ENCODE measurements at regions not wholly inside any gene's neighbourhood (a gene's known extent, or its start where the extent isn't known, plus 50 kb on each side); places are given as distances from the start of the nearest gene placed in this dataset.
"Not testable (repeated sequence)": the region's sequence is repeated elsewhere in the genome, so short reads cannot be mapped to it uniquely, and the experiment has no call there.

DNA sequence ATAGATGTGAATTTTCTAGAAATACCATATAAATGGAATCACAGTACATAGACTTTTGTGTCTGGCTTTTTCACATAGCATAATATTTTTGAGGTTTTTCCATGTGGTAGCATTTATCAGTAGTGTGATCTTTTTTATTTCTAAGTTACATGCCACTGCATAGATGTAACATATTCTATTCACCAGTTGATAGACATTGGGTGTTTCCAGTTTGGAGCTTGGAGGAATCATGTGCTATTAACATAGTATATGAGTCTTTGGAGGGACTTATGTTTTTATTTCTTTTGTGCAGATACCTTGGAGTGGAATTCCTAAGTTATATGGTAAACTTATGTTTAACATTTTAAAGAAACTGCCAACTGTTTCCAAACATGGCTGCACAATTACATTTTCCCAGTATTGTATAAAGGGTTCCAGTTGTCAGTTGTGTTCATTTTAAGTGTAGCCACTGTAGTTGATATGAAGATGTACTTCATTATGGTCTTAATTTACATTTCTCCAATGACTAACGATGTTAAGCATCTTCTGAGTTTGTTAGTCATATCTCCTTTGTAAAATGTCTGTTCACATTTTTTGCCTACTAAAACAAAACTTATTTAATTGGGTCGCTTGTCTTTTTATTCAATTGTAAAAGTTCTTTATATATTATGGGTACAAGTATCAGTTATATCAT lies 145.7 kb upstream of the TRPC6 start:
- Mint-ChIP-seq H3K36me3 (no peaks in the 10 kb centered on the region), H3K4me3 (no peak overlapping the region), H3K4me1 (ENCODE audit: low read depth) (no peaks in the 10 kb centered on the region), H3K9me3 (no peaks in the 10 kb centered on the region), H3K27me3 (no peaks in the 10 kb centered on the region), H3K27ac (no peak overlapping the region)
- no peak for DNase-seq
- intact Hi-C loops (cut with micrococcal nuclease): no loop called here
- POLR2A ChIA-PET: no interaction called here
- CTCF ChIA-PET: no interaction called here

DNA sequence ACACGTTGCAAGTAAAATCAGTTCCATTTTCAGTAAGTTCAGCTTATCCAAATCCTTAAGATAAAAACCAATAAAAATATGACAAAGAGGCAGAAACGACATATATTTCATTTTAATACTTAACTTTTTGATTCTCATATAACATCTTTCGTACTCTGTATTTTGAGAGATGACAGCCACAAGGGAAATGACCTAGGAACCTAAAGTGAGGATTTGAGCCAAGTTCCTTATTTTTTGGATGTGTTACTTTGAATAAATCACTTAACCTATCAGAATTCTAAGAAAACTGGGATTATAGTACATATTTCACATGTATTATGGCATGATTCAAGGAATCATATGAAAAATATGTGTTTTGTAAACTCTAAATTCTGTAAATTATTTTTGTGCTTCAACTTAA lies 143.6 kb upstream of the TRPC6 start:
- intact Hi-C loops (cut with micrococcal nuclease): no loop called here
- Mint-ChIP-seq H3K27ac (no peak overlapping the region), H3K36me3 (no peaks in the 10 kb centered on the region), H3K4me3 (no peak overlapping the region), H3K27me3 (no peaks in the 10 kb centered on the region), H3K9me3 (no peaks in the 10 kb centered on the region), H3K4me1 (ENCODE audit: low read depth) (no peaks in the 10 kb centered on the region)
- POLR2A ChIA-PET: no interaction called here
- DNase-seq: no peak
- CTCF ChIA-PET: no interaction called here

DNA sequence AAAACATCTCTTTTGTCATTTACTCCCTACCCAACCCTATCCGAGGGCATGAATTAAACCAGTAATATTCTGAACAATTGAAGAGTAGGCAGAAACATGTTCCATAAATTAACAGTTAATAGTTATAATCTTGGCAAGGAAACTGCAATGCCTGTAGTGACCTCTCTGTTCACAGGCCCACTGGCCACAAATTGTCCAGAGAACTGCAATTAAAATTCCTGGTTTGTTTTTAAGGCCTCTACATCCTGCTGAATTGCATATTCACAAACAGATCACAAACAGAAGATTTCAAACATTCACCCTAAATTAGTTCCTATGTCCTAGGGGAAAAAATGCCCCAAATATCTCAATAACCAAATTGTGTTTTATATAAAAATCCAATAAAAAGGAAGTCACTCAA lies 143.2 kb upstream of the TRPC6 start:
- DNase-seq: no peak
- Mint-ChIP-seq H3K27me3 (no peaks in the 10 kb centered on the region), H3K9me3 (no peaks in the 10 kb centered on the region), H3K4me3 (no peak overlapping the region), H3K4me1 (ENCODE audit: low read depth) (no peaks in the 10 kb centered on the region), H3K36me3 (no peaks in the 10 kb centered on the region), H3K27ac (no peak overlapping the region)
- ChIA-PET POLR2A (no interaction called here), CTCF (no interaction called here)
- intact Hi-C loops (cut with micrococcal nuclease): no loop called here

DNA sequence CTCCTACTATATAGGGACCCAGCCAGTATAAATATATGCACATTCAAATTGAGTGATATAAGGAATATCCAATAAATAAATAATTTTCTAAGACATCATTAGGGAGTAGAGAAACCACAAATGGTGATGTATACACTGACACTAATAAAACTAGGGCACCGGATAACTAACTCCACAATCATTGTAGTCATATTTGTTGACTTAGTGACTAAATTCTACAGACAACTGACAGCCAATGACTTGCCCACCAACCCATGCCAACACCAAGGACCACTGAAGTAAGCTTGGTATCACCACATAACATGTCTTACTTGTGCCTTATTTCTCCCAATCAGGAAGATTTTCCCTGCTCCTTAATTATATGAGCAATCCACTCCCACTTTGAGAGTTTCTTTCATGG lies 139.6 kb upstream of the TRPC6 start:
- no peaks in the 10 kb centered on the region for H3K27me3 Mint-ChIP-seq
- ChIA-PET CTCF (no interaction called here), POLR2A (no interaction called here)
- H3K27ac Mint-ChIP-seq: no peak overlapping the region
- no peaks in the 10 kb centered on the region for H3K9me3 Mint-ChIP-seq
- H3K4me1 Mint-ChIP-seq (ENCODE audit: low read depth): no peaks in the 10 kb centered on the region
- no peak for DNase-seq
- no peaks in the 10 kb centered on the region for H3K36me3 Mint-ChIP-seq
- intact Hi-C loops (cut with micrococcal nuclease): no loop called here
- no peak overlapping the region for H3K4me3 Mint-ChIP-seq

DNA sequence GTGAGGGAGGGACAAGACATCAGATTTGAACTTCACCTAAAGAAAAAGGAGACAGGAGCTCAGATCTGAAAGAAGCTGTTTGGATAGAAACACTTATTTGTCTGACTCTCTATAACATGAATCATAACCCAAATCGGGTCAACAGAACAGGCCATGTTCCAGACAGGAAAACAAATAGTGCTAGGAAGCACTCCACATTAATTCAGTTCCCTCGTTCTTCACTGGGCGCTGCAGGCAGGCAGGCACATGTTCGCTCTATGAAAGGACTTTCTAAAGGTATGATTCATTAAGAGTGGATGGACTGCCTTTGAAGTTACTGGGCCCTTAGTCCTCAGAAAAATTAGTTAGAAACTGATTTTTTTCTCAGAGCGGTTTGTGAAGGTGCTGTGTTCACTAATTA lies 137.5 kb upstream of the TRPC6 start:
- no peak overlapping the region for H3K4me3 Mint-ChIP-seq
- ChIA-PET POLR2A (no interaction called here), CTCF (no interaction called here)
- H3K36me3 Mint-ChIP-seq: no peaks in the 10 kb centered on the region
- no peak overlapping the region for H3K27ac Mint-ChIP-seq
- no peak for DNase-seq
- no peaks in the 10 kb centered on the region for H3K27me3 Mint-ChIP-seq
- intact Hi-C loops (cut with micrococcal nuclease): no loop called here
- no peaks in the 10 kb centered on the region for H3K4me1 Mint-ChIP-seq (ENCODE audit: low read depth)
- no peaks in the 10 kb centered on the region for H3K9me3 Mint-ChIP-seq

DNA sequence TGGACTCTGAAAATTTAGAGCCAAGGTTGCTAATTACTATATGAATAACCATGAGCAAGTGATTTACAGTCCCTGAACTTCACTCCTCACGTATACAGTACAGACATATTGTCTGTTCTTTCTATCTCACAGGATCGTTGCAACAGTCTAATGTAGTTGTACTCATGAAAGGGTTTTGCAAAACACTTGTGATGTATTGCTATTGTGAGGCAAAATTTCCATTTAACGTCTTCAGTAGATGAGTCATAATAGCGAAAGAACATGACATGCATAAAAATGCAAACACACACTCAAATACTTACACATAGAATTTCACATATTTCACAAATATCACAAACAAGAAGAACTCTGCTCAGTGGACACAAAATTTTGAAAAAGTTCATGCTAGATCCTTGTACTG lies 134.6 kb upstream of the TRPC6 start:
- Mint-ChIP-seq H3K27ac (no peak overlapping the region), H3K9me3 (no peaks in the 10 kb centered on the region), H3K27me3 (no peaks in the 10 kb centered on the region), H3K36me3 (no peaks in the 10 kb centered on the region), H3K4me1 (ENCODE audit: low read depth) (no peaks in the 10 kb centered on the region), H3K4me3 (no peak overlapping the region)
- no peak for DNase-seq
- POLR2A ChIA-PET: no interaction called here
- CTCF ChIA-PET: no interaction called here
- intact Hi-C loops (cut with micrococcal nuclease): no loop called here

DNA sequence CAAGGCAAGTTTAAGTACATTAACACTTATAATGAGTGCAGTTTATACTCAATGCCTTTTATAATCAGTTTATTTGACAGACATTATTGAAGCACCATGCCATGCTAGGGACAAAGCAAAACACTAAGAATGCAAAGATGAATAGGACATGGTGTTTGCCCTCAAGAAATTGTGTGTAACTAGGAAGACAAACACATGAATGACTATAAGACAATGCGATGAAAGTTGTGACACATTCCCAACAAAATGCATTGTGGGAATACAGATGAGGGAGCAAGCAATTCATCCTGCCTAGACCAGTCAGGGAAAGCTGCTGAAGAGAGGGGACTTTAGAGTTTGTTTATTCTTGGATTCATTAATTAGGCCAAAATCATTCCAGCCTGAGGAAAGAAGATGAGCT lies 133.8 kb upstream of the TRPC6 start:
- H3K4me3 Mint-ChIP-seq: no peak overlapping the region
- no peak overlapping the region for H3K27ac Mint-ChIP-seq
- H3K9me3 Mint-ChIP-seq: peaks cover 5% of the 10 kb centered on the region
- no peaks in the 10 kb centered on the region for H3K4me1 Mint-ChIP-seq (ENCODE audit: low read depth)
- ChIA-PET CTCF (no interaction called here), POLR2A (no interaction called here)
- intact Hi-C loops (cut with micrococcal nuclease): no loop called here
- no peaks in the 10 kb centered on the region for H3K27me3 Mint-ChIP-seq
- DNase-seq: no peak
- no peaks in the 10 kb centered on the region for H3K36me3 Mint-ChIP-seq

DNA sequence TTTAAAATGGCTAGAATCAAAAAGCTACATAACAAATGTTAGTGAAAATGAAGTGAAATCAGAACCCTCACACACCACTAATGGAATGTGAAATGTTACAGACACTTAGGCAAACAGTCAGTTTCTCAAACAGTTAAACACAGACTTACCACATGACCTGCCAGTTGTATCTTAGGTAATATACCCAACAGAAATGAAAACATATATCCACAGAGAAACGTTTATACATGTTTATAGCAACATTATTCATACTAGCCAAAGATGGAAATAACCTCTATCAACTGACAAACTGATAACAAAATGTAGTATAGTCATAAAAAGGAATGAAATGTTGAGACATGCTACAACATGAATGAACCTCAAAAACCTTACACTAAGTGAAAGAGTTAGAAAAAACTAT lies 131.5 kb upstream of the TRPC6 start:
- no peaks in the 10 kb centered on the region for H3K27me3 Mint-ChIP-seq
- no peak for DNase-seq
- H3K9me3 Mint-ChIP-seq: peaks cover 13% of the 10 kb centered on the region
- intact Hi-C loops (cut with micrococcal nuclease): no loop called here
- H3K4me1 Mint-ChIP-seq (ENCODE audit: low read depth): no peaks in the 10 kb centered on the region
- no peaks in the 10 kb centered on the region for H3K36me3 Mint-ChIP-seq
- ChIA-PET CTCF (no interaction called here), POLR2A (no interaction called here)
- H3K27ac Mint-ChIP-seq: no peak overlapping the region
- H3K4me3 Mint-ChIP-seq: no peak overlapping the region

DNA sequence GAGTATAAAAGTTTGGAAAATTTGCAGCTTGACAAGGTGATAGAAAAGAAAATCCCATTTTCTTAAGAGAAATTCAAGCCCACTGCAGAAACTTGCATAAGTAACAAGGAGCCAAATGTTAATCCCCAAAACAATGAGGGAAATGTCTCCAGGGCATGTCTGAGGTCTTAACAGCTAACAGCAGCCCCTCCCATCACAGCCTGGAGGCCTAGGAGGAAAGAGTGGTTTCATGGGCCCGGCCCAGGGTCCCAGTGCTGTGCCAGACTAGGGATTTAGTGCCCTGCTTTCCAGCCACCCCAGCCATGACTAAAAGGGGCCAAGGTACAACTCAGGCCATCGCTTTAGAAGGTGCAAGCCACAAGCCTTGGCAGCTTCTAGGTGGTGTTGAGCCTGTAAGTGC lies 123.7 kb upstream of the TRPC6 start:
- DNase-seq: no peak
- Mint-ChIP-seq H3K36me3 (no peaks in the 10 kb centered on the region), H3K4me3 (no peak overlapping the region), H3K27me3 (no peaks in the 10 kb centered on the region), H3K27ac (no peak overlapping the region), H3K9me3 (peaks cover 6% of the 10 kb centered on the region), H3K4me1 (ENCODE audit: low read depth) (no peaks in the 10 kb centered on the region)
- ChIA-PET CTCF (no interaction called here), POLR2A (no interaction called here)
- intact Hi-C loops (cut with micrococcal nuclease): no loop called here

DNA sequence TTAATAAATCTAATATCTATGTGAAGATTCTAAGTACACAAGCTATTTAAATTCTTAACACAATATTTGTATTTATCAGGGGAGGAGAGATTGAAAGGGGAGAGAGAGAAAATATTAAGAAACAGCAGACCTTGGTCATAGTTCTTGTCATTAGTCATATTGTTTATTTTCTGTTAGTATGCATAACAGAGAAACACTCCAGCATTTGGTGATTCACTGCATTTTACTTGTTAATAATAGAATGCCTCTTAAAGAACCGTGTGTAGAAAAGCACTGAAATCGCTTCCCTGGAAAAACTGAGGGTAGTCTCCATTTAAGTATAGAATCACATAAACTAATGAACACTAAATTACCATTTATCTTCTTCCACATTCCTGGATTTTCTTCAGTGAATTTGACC lies 122.7 kb upstream of the TRPC6 start:
- no peaks in the 10 kb centered on the region for H3K9me3 Mint-ChIP-seq
- ChIA-PET POLR2A (no interaction called here), CTCF (no interaction called here)
- H3K27ac Mint-ChIP-seq: no peak overlapping the region
- DNase-seq: no peak
- H3K27me3 Mint-ChIP-seq: no peaks in the 10 kb centered on the region
- H3K4me3 Mint-ChIP-seq: no peak overlapping the region
- no peaks in the 10 kb centered on the region for H3K36me3 Mint-ChIP-seq
- intact Hi-C loops (cut with micrococcal nuclease): no loop called here
- H3K4me1 Mint-ChIP-seq (ENCODE audit: low read depth): no peaks in the 10 kb centered on the region

DNA sequence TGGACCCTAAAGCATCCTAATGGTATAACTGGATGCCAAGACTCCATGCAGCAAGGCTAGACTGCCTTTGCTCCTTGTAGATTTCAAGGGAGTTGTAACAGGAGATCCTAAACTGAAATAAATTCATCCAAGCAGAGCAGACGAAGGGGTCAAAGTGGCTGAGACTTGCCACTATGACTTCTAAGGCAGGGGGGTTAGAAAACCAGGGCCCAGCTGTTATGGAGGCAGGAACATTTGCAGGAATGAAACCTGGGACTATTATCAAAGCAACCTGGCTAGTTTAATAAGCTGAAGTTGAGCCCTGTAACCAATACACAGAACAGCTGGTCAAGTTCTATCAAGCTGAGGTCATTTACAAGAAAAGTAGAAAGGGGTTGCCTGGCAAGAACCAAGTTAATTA lies 122.2 kb upstream of the TRPC6 start:
- intact Hi-C loops (cut with micrococcal nuclease): no loop called here
- ChIA-PET POLR2A (no interaction called here), CTCF (no interaction called here)
- Mint-ChIP-seq H3K27ac (no peak overlapping the region), H3K4me1 (ENCODE audit: low read depth) (no peaks in the 10 kb centered on the region), H3K36me3 (no peaks in the 10 kb centered on the region), H3K9me3 (no peaks in the 10 kb centered on the region), H3K4me3 (no peak overlapping the region), H3K27me3 (no peaks in the 10 kb centered on the region)
- DNase-seq: no peak

DNA sequence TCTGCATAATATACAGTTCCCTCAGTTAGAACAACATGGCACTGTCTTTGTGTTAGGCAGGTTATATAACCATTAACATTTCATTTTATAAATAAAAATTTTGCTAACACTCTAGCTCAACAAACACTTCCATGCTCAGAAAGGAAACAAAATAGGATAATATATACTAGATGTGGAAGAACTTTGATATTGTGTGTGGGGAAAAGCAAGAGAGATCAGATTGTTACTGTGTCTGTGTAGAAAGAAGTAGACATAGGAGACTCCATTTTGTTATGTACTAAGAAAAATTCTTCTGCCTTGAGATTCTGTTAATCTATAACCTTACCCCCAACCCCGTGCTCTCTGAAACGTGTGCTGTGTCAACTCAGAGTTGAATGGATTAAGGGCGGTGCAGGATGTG lies 111.1 kb upstream of the TRPC6 start:
- H3K9me3 Mint-ChIP-seq; H3K4me1 Mint-ChIP-seq (ENCODE audit: low read depth); H3K27ac Mint-ChIP-seq; CTCF ChIA-PET; POLR2A ChIA-PET; H3K27me3 Mint-ChIP-seq; H3K4me3 Mint-ChIP-seq; H3K36me3 Mint-ChIP-seq; intact Hi-C loops (cut with micrococcal nuclease); DNase-seq: not testable (repeated sequence)

DNA sequence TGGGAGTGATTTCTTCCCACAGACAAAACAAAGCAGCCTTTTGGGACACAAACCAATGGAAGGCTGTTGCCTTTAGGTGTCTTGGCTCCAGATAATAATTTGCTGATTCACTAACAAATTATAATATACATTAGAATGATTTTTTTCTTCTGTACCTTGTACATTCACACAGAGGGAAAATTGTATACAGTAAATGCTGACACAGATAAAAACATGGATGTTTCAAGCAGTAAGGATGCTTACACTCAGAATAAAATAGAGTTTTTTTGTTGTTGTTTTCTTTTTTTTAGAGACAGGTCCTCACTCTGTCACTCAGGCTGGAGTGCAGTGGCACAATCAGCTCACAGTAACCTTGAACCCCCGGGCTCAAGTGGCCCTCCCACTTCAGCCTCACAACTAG lies 109.2 kb upstream of the TRPC6 start:
- no peaks in the 10 kb centered on the region for H3K36me3 Mint-ChIP-seq
- DNase-seq: no peak
- H3K9me3 Mint-ChIP-seq: no peaks in the 10 kb centered on the region
- intact Hi-C loops (cut with micrococcal nuclease): no loop called here
- ChIA-PET POLR2A (no interaction called here), CTCF (no interaction called here)
- H3K27ac Mint-ChIP-seq: no peak overlapping the region
- no peaks in the 10 kb centered on the region for H3K27me3 Mint-ChIP-seq
- H3K4me1 Mint-ChIP-seq (ENCODE audit: low read depth): no peaks in the 10 kb centered on the region
- no peak overlapping the region for H3K4me3 Mint-ChIP-seq

DNA sequence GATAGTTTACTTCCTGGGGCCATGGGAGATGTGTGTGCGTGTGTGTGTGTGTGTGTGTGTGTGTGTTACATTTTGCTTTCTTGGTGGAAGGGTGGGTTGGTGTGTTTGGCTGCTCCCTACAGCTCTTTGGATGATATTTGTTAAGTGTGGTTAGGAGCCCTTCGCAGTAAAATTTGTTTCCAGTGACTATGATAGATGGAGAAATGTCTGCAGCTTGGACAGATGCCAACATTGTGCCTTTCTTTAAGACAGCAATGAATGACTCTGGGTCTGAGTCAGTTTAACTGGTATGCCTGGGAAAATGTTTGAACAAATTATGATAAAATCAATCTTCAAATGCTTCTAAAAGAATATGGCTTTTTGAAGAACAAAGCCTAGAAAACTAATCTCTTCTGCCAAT lies 102.7 kb upstream of the TRPC6 start:
- Mint-ChIP-seq H3K4me3 (no peak overlapping the region), H3K9me3 (no peaks in the 10 kb centered on the region), H3K27ac (no peak overlapping the region), H3K27me3 (no peaks in the 10 kb centered on the region), H3K4me1 (ENCODE audit: low read depth) (no peaks in the 10 kb centered on the region), H3K36me3 (no peaks in the 10 kb centered on the region)
- DNase-seq: no peak
- intact Hi-C loops (cut with micrococcal nuclease): no loop called here
- POLR2A ChIA-PET: no interaction called here
- CTCF ChIA-PET: no interaction called here

Data from activated CD4-positive, alpha-beta memory T cell treated with anti-CD3 and anti-CD28 coated beads for 36 hours (primary cell).